ENCODE measurements at regions not wholly inside any gene's neighbourhood (a gene's known extent, or its start where the extent isn't known, plus 50 kb on each side); places are given as distances from the start of the nearest gene placed in this dataset.

DNA sequence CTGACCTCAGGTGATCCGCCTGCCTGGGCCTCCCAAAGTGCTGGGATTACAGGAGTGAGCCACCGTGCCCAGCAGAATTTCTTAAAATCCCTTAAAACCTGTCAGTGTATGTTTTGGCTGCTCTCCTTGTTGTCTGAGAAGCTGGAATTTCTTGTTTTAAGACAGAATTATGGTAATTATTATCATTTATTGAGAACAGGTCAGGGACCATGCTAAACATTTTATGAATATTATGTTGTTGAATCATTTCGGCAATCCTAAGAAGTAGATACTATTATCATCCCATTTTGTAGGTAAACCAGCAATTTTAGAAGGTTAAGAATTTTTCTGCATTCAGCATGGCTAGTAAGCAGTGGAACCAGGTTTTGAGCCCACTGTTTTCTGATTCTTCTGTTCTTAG, 86.1 kb upstream of the AKIRIN2 start:
- TF ChIP-seq CTCF (optimal IDR thresholded peaks at IDR 0.05 in 1 of 3, IDR thresholded peaks at IDR 0.05 in 1 of 3, conservative IDR thresholded peaks at IDR 0.05 in 1 of 3; ENCODE audit: extremely low read depth in 1 of 3, insufficient read depth in 2 of 3, low read length in 3 of 3) (no peak), EZH2 (IDR thresholded peaks at IDR 0.05; ENCODE audit: low read length) (no peak)
